ENCODE measurements at regions not wholly inside any gene's neighbourhood (a gene's known extent, or its start where the extent isn't known, plus 50 kb on each side); places are given as distances from the start of the nearest gene placed in this dataset.

DNA sequence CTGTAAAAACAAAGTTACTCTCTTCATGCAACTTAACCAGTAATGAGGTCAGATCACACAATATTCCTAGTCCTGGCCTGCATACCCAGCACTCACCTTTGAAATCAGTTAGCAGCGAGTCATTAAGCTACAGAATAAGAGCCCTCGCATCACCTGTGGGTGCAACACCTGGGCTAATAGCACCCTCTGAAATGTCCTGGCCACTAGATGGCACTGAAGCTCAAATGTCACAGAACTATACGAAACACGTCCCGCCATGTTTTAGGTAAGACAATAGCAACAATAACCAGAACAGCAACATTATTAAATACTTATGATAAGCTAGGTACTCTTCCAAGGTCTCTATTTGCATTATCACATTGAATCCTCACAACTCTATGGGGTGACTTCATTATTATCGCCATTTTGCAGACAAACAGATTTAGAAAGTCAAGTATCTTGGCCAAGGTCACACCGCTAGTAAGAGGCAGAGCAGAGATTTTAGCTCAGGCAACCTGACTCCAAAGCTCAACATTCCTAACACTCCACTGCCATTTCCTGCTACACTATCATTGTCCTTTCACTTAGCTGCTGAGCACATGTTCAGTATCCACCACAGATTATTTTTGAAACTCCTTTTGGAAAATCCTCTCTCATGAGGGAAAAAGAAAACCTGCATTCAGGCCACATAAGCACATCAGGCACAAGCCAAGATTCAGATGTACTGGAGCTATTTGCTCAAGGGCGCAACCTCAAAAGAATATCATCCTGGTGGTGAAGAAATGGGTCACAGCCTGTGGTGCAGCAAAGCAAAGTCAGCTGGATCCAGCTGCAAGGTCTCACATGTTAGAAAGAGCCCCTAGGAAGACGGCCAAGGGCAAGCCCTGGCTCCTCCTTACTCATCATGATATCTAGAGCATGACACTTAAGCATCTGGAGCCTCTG, 59.5 kb upstream of the KDR start:
- no peak for TF ChIP-seq POLR2AphosphoS5 (IDR thresholded peaks at IDR 0.05; ENCODE audit: low read depth, low read length)
- no peak for TF ChIP-seq TAF1 (IDR thresholded peaks at IDR 0.05; ENCODE audit: borderline replicate concordance, insufficient read depth, low read length)
- TF ChIP-seq, protein P1, sequence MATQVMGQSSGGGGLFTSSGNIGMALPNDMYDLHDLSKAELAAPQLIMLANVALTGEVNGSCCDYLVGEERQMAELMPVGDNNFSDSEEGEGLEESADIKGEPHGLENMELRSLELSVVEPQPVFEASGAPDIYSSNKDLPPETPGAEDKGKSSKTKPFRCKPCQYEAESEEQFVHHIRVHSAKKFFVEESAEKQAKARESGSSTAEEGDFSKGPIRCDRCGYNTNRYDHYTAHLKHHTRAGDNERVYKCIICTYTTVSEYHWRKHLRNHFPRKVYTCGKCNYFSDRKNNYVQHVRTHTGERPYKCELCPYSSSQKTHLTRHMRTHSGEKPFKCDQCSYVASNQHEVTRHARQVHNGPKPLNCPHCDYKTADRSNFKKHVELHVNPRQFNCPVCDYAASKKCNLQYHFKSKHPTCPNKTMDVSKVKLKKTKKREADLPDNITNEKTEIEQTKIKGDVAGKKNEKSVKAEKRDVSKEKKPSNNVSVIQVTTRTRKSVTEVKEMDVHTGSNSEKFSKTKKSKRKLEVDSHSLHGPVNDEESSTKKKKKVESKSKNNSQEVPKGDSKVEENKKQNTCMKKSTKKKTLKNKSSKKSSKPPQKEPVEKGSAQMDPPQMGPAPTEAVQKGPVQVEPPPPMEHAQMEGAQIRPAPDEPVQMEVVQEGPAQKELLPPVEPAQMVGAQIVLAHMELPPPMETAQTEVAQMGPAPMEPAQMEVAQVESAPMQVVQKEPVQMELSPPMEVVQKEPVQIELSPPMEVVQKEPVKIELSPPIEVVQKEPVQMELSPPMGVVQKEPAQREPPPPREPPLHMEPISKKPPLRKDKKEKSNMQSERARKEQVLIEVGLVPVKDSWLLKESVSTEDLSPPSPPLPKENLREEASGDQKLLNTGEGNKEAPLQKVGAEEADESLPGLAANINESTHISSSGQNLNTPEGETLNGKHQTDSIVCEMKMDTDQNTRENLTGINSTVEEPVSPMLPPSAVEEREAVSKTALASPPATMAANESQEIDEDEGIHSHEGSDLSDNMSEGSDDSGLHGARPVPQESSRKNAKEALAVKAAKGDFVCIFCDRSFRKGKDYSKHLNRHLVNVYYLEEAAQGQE (IDR thresholded peaks at IDR 0.05; ENCODE audit: insufficient read depth in 1 of 2, low read depth in 2 of 2, low read length in 2 of 2): no peak

Measured in PFSK-1 (cell line).